GM19023 (cell line): ENCODE measurements at regions not wholly inside any gene's neighbourhood (a gene's known extent, or its start where the extent isn't known, plus 50 kb on each side); places are given as distances from the start of the nearest gene placed in this dataset.

Source experiments
- ATAC-seq: cut with Tn5 transposase; IDR thresholded peaks from one replicate; pipeline ENCODE4 v1.9.1; 2021; ENCODE audit warnings: mild to moderate bottlenecking, moderate library complexity; ENCODE audit not compliant: unreplicated experiment

GRCh38 chr4:184529283-184529682 lies 54.9 kb upstream of the IRF2 start:
- ATAC-seq: no peak

GRCh38 chr4:184528713-184529112 lies 54.4 kb upstream of the IRF2 start:
- no peak for ATAC-seq

- no peak for ATAC-seq
These were observed 53.7 kb upstream of the IRF2 start for GRCh38 chr4:184528051-184528450.

- no peak for ATAC-seq
These were observed 51.9 kb upstream of the IRF2 start for GRCh38 chr4:184526228-184526627.
